AG04449 (cell line): ENCODE measurements at regions not wholly inside any gene's neighbourhood (a gene's known extent, or its start where the extent isn't known, plus 50 kb on each side); places are given as distances from the start of the nearest gene placed in this dataset.

Source experiments
- CTCF ChIA-PET: fragments of 350-600 bp; formaldehyde crosslinking; extraction: SDS; loops from one replicate; lab custom pipeline; 2021; ENCODE audit warnings: antibody characterized with exemption; lab: Yijun Ruan, JAX
- POLR2A ChIA-PET: fragments of 400-600, 350-600 bp; formaldehyde crosslinking; extraction: SDS; loops from one replicate; lab custom pipeline; 2020; ENCODE audit warnings: antibody characterized with exemption, inconsistent platforms; lab: Yijun Ruan, JAX
- DNase-seq: peaks from one replicate; pipeline ENCODE4 v3.0.0-alpha.2; 2010; ENCODE audit warnings: low read depth, low spot score
- H3K4me3 ChIP-seq: 2 replicates; pipeline ENCODE4 v1.5.1; 2011; ENCODE audit warnings: low read depth, mild to moderate bottlenecking, control low read depth, low read length
- CTCF ChIP-seq: IDR thresholded peaks from one replicate; pipeline ENCODE4 v1.5.1; 2011; ENCODE audit warnings: mild to moderate bottlenecking, moderate library complexity, low read length, control low read depth, inconsistent platforms; ENCODE audit not compliant: insufficient read depth; ENCODE audit errors: missing control alignments

GRCh38 chr7:94280851-94281250, 113.8 kb upstream of the COL1A2 start:
- CTCF ChIA-PET, result interaction anchor here (1.0 to 1.7 kb wide), 4 partner anchors 10 to 159 kb away, joined by 3 to 4 read pairs (median 3); no protein-coding TSS in a partner anchor
- H3K4me3 ChIP-seq, result no peak overlapping the region
- POLR2A ChIA-PET, result interaction anchor here (1.2 kb wide), 1 partner anchor 114 kb away, joined by 3 read pairs; the partner anchor contains the start of gene COL1A2
- DNase-seq, result no peak
- no peak for TF ChIP-seq CTCF

GRCh38 chr7:94284104-94284503, 110.6 kb upstream of the COL1A2 start:
- DNase-seq, result no peak
- no peak for TF ChIP-seq CTCF
- ChIA-PET CTCF (interaction anchor here (20.2 kb wide), 1 partner anchor 155 kb away, joined by 788 read pairs; no protein-coding TSS in a partner anchor), POLR2A (no interaction called here)
- H3K4me3 ChIP-seq, result no peak overlapping the region

GRCh38 chr7:94286111-94286510, 108.6 kb upstream of the COL1A2 start:
- no peak overlapping the region for H3K4me3 ChIP-seq
- DNase-seq, result no peak
- TF ChIP-seq CTCF, result no peak
- ChIA-PET POLR2A (interaction anchor here (1.0 to 1.1 kb wide), 2 partner anchors 11 to 147 kb away, joined by 3 read pairs; no protein-coding TSS in a partner anchor), CTCF (interaction anchor here (3.5 to 20.2 kb wide), 3 partner anchors 10 to 153 kb away, joined by 22 to 788 read pairs (median 545); partner anchors contain the start of gene COL1A2)

GRCh38 chr7:94288096-94288495, 106.6 kb upstream of the COL1A2 start:
- POLR2A ChIA-PET, result interaction anchor here (1.1 to 3.6 kb wide), 4 partner anchors 13 to 145 kb away, joined by 4 to 23 read pairs (median 15); no protein-coding TSS in a partner anchor
- no peak for TF ChIP-seq CTCF
- CTCF ChIA-PET, result interaction anchor here (0.9 to 20.2 kb wide), 22 partner anchors 8 to 912 kb away, joined by 3 to 788 read pairs (median 10); partner anchors contain the start of genes COL1A2 and GNG11
- DNase-seq, result no peak
- H3K4me3 ChIP-seq, result no peak overlapping the region

- DNase-seq, result no peak
- ChIA-PET POLR2A (interaction anchor here (0.6 to 3.6 kb wide), 17 partner anchors 9 to 144 kb away, joined by 3 to 28 read pairs (median 5); partner anchors contain the start of gene COL1A2), CTCF (interaction anchor here (0.6 to 20.2 kb wide), 37 partner anchors 7 to 666 kb away, joined by 3 to 788 read pairs (median 5); partner anchors contain the start of gene COL1A2)
- TF ChIP-seq CTCF, result peak; percentile 95
- no peak overlapping the region for H3K4me3 ChIP-seq
These were observed 105.6 kb upstream of the COL1A2 start for GRCh38 chr7:94289071-94289470.

- no peak for DNase-seq
- CTCF ChIA-PET, result interaction anchor here (0.7 to 20.2 kb wide), 16 partner anchors 7 to 155 kb away, joined by 3 to 788 read pairs (median 18); partner anchors contain the start of gene COL1A2
- no peak for TF ChIP-seq CTCF
- H3K4me3 ChIP-seq, result no peak overlapping the region
- POLR2A ChIA-PET, result interaction anchor here (0.9 to 12.9 kb wide), 8 partner anchors 50 to 138 kb away, joined by 4 to 691 read pairs (median 52); partner anchors contain the start of gene COL1A2
These were observed 100.1 kb upstream of the COL1A2 start for GRCh38 chr7:94294471-94295131.
